ENCODE measurements at regions not wholly inside any gene's neighbourhood (a gene's known extent, or its start where the extent isn't known, plus 50 kb on each side); places are given as distances from the start of the nearest gene placed in this dataset.

DNA sequence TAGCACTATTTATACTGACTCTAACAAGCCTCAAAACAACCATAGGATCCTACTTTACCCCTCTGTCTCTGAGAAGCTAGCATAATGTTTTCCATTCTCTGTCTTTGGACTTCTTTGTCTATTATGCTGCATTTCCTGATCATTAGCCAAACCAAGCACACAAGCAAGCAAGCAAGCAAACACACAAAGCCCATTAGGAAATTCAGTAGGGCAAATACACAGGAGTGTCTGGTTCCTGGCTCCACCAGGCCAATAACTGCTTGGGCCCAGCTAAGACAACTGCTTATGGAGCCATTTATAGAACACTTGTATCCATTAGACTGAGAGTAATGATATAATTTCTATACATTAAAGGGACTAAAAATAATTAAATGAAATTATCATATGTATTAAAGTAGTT lies 952.9 kb upstream of the EPHA7 start:
- H3K36me3 ChIP-seq (replicated peaks; ENCODE audit: insufficient read depth, low read length), result no peaks in the 10 kb centered on the region
- no peak overlapping the region for H2AFZ ChIP-seq (ENCODE audit: low read length)
- no peak overlapping the region for H3K4me2 ChIP-seq (ENCODE audit: low read depth, low read length)
- no peaks in the 10 kb centered on the region for H3K79me2 ChIP-seq (ENCODE audit: low read length)
- TF ChIP-seq, protein P1, sequence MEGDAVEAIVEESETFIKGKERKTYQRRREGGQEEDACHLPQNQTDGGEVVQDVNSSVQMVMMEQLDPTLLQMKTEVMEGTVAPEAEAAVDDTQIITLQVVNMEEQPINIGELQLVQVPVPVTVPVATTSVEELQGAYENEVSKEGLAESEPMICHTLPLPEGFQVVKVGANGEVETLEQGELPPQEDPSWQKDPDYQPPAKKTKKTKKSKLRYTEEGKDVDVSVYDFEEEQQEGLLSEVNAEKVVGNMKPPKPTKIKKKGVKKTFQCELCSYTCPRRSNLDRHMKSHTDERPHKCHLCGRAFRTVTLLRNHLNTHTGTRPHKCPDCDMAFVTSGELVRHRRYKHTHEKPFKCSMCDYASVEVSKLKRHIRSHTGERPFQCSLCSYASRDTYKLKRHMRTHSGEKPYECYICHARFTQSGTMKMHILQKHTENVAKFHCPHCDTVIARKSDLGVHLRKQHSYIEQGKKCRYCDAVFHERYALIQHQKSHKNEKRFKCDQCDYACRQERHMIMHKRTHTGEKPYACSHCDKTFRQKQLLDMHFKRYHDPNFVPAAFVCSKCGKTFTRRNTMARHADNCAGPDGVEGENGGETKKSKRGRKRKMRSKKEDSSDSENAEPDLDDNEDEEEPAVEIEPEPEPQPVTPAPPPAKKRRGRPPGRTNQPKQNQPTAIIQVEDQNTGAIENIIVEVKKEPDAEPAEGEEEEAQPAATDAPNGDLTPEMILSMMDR (IDR thresholded peaks at IDR 0.05; ENCODE audit: low read length), result no peak
- TF ChIP-seq EZH2phosphoT487 (IDR thresholded peaks at IDR 0.05; ENCODE audit: low read length) (no peak), EZH2 (optimal IDR thresholded peaks at IDR 0.05; ENCODE audit: low read depth, low read length) (no peak)
- H3K4me3 ChIP-seq (ENCODE audit: low read length), result no peak overlapping the region
- H3K4me1 ChIP-seq (ENCODE audit: low read length), result no peaks in the 10 kb centered on the region
- H3K9ac ChIP-seq (ENCODE audit: low read length), result no peak overlapping the region
- no peaks in the 10 kb centered on the region for H3K27me3 ChIP-seq (replicated peaks; ENCODE audit: insufficient read depth, low read length)
- H3K27ac ChIP-seq (ENCODE audit: low read length), result no peak overlapping the region
- no peaks in the 10 kb centered on the region for H4K20me1 ChIP-seq (ENCODE audit: insufficient read depth, low read length)
- no peaks in the 10 kb centered on the region for H3K9me2 ChIP-seq (replicated peaks; ENCODE audit: insufficient read depth, low read length)
- no peaks in the 10 kb centered on the region for H3F3A ChIP-seq (ENCODE audit: insufficient read depth, low read length)
- no peaks in the 10 kb centered on the region for H3K9me3 ChIP-seq (replicated peaks; ENCODE audit: insufficient read depth, low read length)
- DNase-seq, result no peak

DNA sequence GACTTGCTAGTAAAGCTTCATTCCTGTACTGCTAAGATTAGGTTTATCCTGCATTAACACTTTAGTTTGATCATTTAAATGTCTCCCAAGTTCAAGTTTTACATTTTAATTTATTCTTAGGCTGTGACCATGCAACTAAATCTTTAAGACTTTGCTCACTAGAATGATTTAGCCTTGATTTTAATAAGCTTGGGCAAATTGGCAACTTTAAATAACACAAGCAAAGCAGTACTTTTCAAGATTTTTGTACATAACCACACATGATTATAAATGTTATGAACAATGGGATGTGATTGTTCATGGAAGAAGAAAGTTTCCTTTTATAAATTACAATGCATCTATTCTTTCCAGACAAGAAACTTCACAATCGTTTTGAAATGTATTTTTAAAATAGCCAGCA lies 948.0 kb upstream of the EPHA7 start:
- no peak overlapping the region for H3K4me2 ChIP-seq (ENCODE audit: low read depth, low read length)
- TF ChIP-seq, protein P1 (IDR thresholded peaks at IDR 0.05; ENCODE audit: low read length), result no peak
- TF ChIP-seq EZH2 (optimal IDR thresholded peaks at IDR 0.05; ENCODE audit: low read depth, low read length) (no peak), EZH2phosphoT487 (IDR thresholded peaks at IDR 0.05; ENCODE audit: low read length) (no peak)
- H3K27ac ChIP-seq (ENCODE audit: low read length), result no peak overlapping the region
- H3K9me2 ChIP-seq (replicated peaks; ENCODE audit: insufficient read depth, low read length), result no peaks in the 10 kb centered on the region
- no peaks in the 10 kb centered on the region for H3K27me3 ChIP-seq (replicated peaks; ENCODE audit: insufficient read depth, low read length)
- H4K20me1 ChIP-seq (ENCODE audit: insufficient read depth, low read length), result no peaks in the 10 kb centered on the region
- DNase-seq, result no peak
- no peaks in the 10 kb centered on the region for H3F3A ChIP-seq (ENCODE audit: insufficient read depth, low read length)
- H3K9me3 ChIP-seq (replicated peaks; ENCODE audit: insufficient read depth, low read length), result no peaks in the 10 kb centered on the region
- H3K4me1 ChIP-seq (ENCODE audit: low read length), result no peaks in the 10 kb centered on the region
- no peak overlapping the region for H2AFZ ChIP-seq (ENCODE audit: low read length)
- H3K4me3 ChIP-seq (ENCODE audit: low read length), result no peak overlapping the region
- H3K9ac ChIP-seq (ENCODE audit: low read length), result no peak overlapping the region
- no peaks in the 10 kb centered on the region for H3K36me3 ChIP-seq (replicated peaks; ENCODE audit: insufficient read depth, low read length)
- no peaks in the 10 kb centered on the region for H3K79me2 ChIP-seq (ENCODE audit: low read length)

DNA sequence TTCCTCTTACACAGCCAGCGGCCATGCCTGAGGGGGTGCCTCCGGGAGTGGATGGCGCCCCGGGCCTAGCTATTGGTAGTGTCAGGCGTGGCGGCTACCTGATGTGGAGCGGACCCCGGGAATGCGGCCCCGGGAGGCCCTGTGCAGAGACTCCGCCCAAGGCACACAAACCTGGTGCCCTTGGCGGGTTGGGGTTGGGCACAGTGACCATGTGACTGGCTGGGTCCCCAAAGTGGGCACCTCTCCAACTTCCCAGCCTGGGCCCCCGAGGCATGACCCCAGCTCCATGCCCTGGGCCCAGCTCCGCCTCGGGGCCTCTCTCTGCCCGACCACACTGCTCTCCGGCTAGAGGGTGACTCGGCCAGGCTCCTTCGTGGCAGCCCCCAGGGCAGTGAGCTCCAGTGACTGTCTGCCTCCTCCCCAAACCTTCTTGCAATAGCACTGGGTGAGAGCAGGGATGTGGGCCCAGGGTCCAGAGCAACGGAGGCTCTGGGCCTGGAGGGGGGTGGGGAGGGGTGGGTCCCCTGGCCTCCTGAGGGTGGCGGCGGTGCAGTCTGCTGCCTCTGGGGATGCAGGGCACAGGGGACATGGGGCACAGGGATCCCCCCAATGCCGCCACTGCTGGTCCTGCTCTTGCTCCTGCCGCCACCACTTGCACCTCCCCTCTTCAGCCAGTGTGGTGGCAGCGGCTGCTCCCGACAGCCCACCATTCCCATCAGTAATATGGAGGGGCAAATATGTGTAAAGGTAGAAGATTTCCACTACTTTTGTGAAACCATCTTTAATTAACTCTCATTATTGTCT lies 942.9 kb upstream of the EPHA7 start:
- H3K4me3 ChIP-seq (ENCODE audit: low read length), result no peak overlapping the region
- no peaks in the 10 kb centered on the region for H3K27me3 ChIP-seq (replicated peaks; ENCODE audit: insufficient read depth, low read length)
- no peaks in the 10 kb centered on the region for H3K4me1 ChIP-seq (ENCODE audit: low read length)
- no peaks in the 10 kb centered on the region for H4K20me1 ChIP-seq (ENCODE audit: insufficient read depth, low read length)
- no peaks in the 10 kb centered on the region for H3F3A ChIP-seq (ENCODE audit: insufficient read depth, low read length)
- H3K79me2 ChIP-seq (ENCODE audit: low read length), result no peaks in the 10 kb centered on the region
- no peak overlapping the region for H3K4me2 ChIP-seq (ENCODE audit: low read depth, low read length)
- TF ChIP-seq, protein P1 (IDR thresholded peaks at IDR 0.05; ENCODE audit: low read length), result no peak
- TF ChIP-seq EZH2 (optimal IDR thresholded peaks at IDR 0.05; ENCODE audit: low read depth, low read length), result no peak
- TF ChIP-seq EZH2phosphoT487 (IDR thresholded peaks at IDR 0.05; ENCODE audit: low read length), result no peak
- DNase-seq, result no peak
- H3K9me3 ChIP-seq (replicated peaks; ENCODE audit: insufficient read depth, low read length), result no peaks in the 10 kb centered on the region
- no peaks in the 10 kb centered on the region for H3K9me2 ChIP-seq (replicated peaks; ENCODE audit: insufficient read depth, low read length)
- H3K27ac ChIP-seq (ENCODE audit: low read length), result no peak overlapping the region
- H3K36me3 ChIP-seq (replicated peaks; ENCODE audit: insufficient read depth, low read length), result no peaks in the 10 kb centered on the region
- H2AFZ ChIP-seq (ENCODE audit: low read length), result no peak overlapping the region
- no peak overlapping the region for H3K9ac ChIP-seq (ENCODE audit: low read length)

Measured in MM.1S (cell line).